CD4-positive, alpha-beta T cell treated with Interferon gamma for 1 hour (primary cell): ENCODE measurements at regions not wholly inside any gene's neighbourhood (a gene's known extent, or its start where the extent isn't known, plus 50 kb on each side); places are given as distances from the start of the nearest gene placed in this dataset.

Experiments used
- DNase-seq: peaks from one replicate; pipeline ENCODE4 v3.0.0-alpha.2; 2020

DNA sequence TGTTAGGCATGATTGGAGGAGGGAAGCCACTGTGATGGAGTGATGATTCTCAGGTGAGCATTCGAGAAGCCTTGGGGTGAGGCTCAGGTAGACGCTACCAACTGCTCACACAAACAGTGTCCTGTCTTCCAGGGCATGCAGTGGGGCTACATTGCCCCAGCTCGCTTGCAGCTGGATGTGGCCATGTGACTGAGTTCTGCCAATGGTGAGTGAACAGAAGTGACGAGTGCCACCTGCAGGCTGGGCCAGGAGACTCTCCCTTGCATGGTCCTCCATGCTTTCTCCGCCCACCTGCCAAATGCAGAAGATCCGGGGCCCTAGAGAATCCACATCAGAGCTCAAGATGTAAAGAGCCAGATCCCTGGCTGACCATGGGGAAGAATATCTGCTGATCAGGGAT lies 195.9 kb downstream of the BCR start:
- no peak for DNase-seq

DNA sequence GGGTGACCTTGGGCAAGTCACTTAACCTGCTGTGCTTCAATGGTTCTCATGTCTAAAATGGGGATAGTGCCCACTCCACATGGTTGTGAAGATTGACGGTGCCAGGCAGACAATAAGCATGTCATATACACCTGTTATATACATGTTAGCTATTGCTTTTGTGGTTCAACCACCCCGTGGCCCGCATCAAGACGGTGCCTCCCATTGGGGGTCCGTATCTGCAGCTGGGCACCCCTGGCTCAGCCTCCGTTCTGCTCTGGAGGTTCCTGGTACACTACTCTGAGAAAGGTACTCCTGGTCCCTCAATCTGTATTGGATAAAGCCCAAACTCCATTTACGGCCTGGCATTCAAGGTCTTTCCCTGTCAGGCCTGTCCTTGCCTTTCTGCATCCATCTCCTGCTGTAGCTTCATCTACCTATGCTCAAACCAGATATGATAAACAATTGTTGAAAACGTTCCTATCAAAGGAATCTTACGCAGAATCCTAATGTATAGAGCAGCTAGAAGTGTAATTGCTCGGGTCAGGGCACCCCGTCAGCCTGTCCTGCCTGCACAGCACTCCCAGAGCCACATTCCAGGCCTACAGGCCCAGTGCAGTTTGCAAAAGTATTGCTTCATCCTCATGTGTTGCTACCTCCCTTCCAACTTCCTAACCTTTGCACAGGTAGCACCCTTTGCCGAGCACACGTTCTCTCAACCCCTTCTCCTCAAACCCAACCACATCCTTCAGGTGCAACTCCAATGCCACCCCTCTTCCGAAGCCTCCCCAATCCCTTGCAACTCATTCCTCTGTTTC lies 194.9 kb downstream of the BCR start:
- no peak for DNase-seq

DNA sequence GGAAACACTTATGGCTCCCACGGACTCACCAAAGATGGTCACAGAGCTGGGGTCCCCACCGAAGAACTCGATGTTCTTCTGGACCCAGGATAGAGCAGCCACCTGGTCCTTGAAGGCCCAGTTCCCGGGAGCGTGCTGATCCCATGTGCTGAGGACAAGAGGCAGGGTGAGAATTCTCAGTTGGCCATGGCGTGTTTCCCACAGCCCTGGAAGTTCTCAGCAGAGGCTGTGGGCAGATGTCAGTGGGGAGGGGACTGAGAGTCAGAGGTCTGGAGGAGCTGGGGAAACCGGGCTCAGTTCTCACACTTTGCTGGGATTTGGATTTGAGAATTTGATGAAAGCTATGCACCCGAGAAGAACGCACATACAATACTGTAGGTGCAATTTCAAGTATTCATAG lies 193.3 kb downstream of the BCR start:
- no peak for DNase-seq

DNA sequence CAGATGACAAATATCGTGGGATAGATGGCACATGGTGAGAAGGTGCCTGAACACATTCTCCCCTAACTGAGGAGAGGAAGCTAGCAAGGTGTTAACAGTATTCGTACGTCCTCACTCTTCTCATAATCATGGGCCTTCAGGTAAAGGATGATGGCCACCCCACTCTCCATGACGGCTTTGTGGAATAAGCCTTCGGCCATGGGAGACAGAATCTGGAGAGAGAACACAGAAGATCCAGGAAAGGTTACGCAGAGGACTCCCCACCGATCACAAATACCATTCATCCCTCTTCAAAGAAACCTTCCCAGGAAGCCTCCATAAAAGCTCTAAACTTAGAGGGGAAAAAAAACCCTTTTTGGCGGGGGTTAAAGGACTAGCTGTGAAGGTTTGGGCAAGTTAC lies 189.9 kb downstream of the BCR start:
- no peak for DNase-seq

DNA sequence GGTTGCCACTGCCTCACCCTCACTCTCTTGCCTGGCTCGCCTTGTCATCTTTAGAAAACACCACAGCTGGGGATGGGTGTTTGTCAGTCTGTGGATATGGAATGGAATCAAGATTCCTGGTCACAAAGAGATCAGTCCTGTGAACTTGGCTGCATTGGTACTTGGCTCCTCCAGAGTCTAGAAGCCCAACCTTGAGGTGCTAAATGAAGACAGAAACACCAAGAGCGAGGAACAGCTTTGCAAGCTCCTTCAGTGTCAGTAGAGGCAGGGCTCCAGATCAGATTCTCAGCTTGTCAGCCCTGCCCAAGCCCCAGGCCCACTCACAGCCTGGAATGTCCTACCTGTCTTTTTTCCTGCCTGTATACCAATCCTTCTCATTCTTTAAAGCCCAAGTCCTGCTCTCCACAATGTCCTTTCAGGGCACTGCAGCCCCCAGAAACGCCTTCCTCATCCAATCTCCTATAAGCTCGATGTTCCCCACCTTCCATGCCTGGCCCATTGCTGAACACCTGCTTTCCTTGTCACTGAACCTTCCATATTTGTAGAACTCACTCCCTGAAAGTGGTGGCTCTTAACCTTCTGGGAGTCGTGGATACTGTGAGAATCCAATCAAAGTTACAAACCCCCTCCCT lies 188.9 kb downstream of the BCR start:
- DNase-seq, result no peak
